Heart right ventricle (tissue), 16 donors: ENCODE measurements at regions not wholly inside any gene's neighbourhood (a gene's known extent, or its start where the extent isn't known, plus 50 kb on each side); places are given as distances from the start of the nearest gene placed in this dataset.

Experiments used
- ATAC-seq, 8 donors: fragments of 200-7000 bp; cut with Tn5 transposase; one replicate each; pipeline ENCODE4 v1.9.1; 2020; ENCODE audit warnings: mild to moderate bottlenecking in 8 of 8, moderate library complexity in 8 of 8, moderate number of reproducible peaks in 1 of 8
- DNase-seq, 2 donors: peaks; one replicate each; pipeline ENCODE4 v3.0.0-alpha.2; 2020
- H3K27ac ChIP-seq, 10 donors: fragments of 200-600 bp; sonication (generic) in 2 of 10; one replicate each; pipeline versions ENCODE4 v1.5.0 to v1.8.0; 2020 to 2022; ENCODE audit warnings: mild to moderate bottlenecking in 3 of 10
- H3K27me3 ChIP-seq, 7 donors: fragments of 200-600 bp; one replicate each; pipeline ENCODE4 v1.8.0; 2021 to 2022; ENCODE audit warnings: mild to moderate bottlenecking in 2 of 7
- H3K36me3 ChIP-seq, 9 donors: fragments of 200-600 bp; sonication (generic) in 1 of 9; one replicate each; pipeline versions ENCODE4 v1.5.0 to v1.8.0; 2020 to 2022; ENCODE audit warnings: mild to moderate bottlenecking in 2 of 9
- H3K4me1 ChIP-seq, 9 donors: fragments of 200-600 bp; sonication (generic) in 1 of 9; one replicate each; pipeline versions ENCODE4 v1.5.0 to v1.8.0; 2020 to 2022; ENCODE audit warnings: mild to moderate bottlenecking in 4 of 9
- H3K4me3 ChIP-seq, 10 donors: fragments of 200-600 bp; sonication (generic) in 2 of 10; one replicate each; pipeline versions ENCODE4 v1.5.0 to v1.8.0; 2020 to 2022; ENCODE audit warnings: mild to moderate bottlenecking in 7 of 10, moderate library complexity in 2 of 10
- H3K9me3 ChIP-seq, 11 donors: fragments of 200-600 bp in 10 of 11; sonication (generic) in 2 of 11; one replicate each; pipeline versions ENCODE4 v1.5.0 to v1.8.0; 2013 to 2022; ENCODE audit warnings: mild to moderate bottlenecking in 2 of 11, control low read depth in 1 of 11, moderate library complexity in 1 of 11
- WGBS, 2 donors: extraction: QIAGEN DNeasy Blood & Tissue Kit; methylation state at CpG; one replicate each; pipeline ENCODE4 v1.1.7; 2013; ENCODE audit warnings: inconsistent platforms in 1 of 2; 5-methylcytosine and 5-hydroxymethylcytosine counted together
- intact Hi-C, 10 donors: fragments of 100-400 bp; cut with DNase I; formaldehyde crosslinking; loops; one replicate each; pipeline versions ENCODE4 v1.11.1 to v1.14.2; 2022
- TF ChIP-seq, protein P1 (sequence below), 9 donors: fragments of 200-600 bp; sonication (generic) in 2 of 9; IDR thresholded peaks; one replicate each; pipeline versions ENCODE4 v1.5.0 to v1.8.0; 2021 to 2022; ENCODE audit warnings: antibody characterized with exemption in 9 of 9, mild to moderate bottlenecking in 5 of 9, moderate library complexity in 1 of 9
- donor health status: Arrhythmogenic right ventricular cardiomyopathy.
- donor health status: ischemic (EF 13 %, LVEDD 7.1; RV severe dilation, severe dysfunction).
- donor health status: healthy with polysubstance abuse.
- donor health status: DM: no; HTN: yes; CAD: no.
- donor health status: DM: no; HTN: no; CAD: no.
- donor health status: ischemic (EF 25% LVEDD 6.9; RV normal size, moderate dysfunction).
- donor health status: ischemic (EF 25% LVEDD 5.7; RV mildly dilated, moderate dysfunction).
- donor health status: healthy.
- donor health status: DM: yes; HTN: yes; CAD: no.
- donor health status: Ischemic cardiomyopathy.
- donor health status: ischemic (EF 35%, LVEDD 5.7; RV mildly dilated, moderate dysfunction).
- donor health status: nonischemic (EF 11% LVEDD 7.7; RV severe dilation, severe dysfunction).
- donor health status: DM: yes; HTN: yes; CAD: no.
- donor health status: PGD.
- donor health status: ischemic (EF 29% LVEDD 5.4; RV normal size, mild dysfunction).
- donor health status: nonischemic (EF 23%, LVEDD 6.1; RV moderate dilation, normal function).

DNA sequence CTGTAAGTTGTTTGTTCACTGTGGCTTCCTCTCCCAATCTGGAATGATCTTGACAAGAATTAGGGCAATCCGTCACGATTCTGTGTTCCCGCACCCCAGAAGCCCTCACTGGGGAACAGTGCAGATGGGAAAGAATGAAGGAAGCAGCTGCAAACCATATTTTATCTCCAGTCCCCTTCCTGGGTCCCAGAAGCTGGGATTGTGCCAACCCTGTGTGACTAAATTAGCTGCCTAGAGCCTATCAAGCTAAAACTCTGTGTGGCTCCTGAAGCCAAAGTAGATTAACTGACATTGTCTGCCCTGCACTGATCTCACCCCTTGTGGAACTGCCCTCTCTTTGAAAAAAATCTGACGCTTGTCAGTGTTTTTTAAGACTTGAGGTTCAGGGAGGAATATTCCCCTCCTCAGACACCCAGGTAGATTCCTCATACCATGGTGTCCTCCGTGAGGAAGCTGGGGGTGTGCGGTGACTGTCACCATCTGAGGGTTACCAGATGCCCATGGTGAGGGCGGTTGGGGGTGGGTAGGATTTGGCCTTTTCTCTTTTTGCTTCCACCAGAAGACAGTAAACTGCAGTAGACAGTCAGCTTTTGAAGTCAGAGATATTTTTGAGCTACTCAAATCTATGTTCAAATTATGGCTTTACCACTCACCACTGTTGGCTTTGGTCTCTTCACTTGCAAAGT lies 358.3 kb upstream of the TPM1 start:
- Histone ChIP-seq H3K9me3 (no peaks in the 10 kb centered on the region), H3K4me3 (no peak overlapping the region), H3K27me3 (no peaks in the 10 kb centered on the region), H3K4me1 (peaks cover 0 to 16% (median 4%) of the 10 kb centered on the region in 9 donors), H3K36me3 (peaks cover 0 to 28% (median 0%) of the 10 kb centered on the region in 9 donors), H3K27ac (peak overlapping the region in 8 of 10 donors; percentile 32 to 77 (median 52))
- TF ChIP-seq, protein P1, sequence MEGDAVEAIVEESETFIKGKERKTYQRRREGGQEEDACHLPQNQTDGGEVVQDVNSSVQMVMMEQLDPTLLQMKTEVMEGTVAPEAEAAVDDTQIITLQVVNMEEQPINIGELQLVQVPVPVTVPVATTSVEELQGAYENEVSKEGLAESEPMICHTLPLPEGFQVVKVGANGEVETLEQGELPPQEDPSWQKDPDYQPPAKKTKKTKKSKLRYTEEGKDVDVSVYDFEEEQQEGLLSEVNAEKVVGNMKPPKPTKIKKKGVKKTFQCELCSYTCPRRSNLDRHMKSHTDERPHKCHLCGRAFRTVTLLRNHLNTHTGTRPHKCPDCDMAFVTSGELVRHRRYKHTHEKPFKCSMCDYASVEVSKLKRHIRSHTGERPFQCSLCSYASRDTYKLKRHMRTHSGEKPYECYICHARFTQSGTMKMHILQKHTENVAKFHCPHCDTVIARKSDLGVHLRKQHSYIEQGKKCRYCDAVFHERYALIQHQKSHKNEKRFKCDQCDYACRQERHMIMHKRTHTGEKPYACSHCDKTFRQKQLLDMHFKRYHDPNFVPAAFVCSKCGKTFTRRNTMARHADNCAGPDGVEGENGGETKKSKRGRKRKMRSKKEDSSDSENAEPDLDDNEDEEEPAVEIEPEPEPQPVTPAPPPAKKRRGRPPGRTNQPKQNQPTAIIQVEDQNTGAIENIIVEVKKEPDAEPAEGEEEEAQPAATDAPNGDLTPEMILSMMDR (IDR thresholded peaks at IDR 0.05): no peak
- peak; percentile 62 to 95 (median 84) for ATAC-seq
- intact Hi-C loops: no loop called here
- DNase-seq: peak in 1 of 2 donors; percentile 61
- 36 to 55% methylated on average over 7 of the region's 7 CpGs for WGBS, 2 donors

DNA sequence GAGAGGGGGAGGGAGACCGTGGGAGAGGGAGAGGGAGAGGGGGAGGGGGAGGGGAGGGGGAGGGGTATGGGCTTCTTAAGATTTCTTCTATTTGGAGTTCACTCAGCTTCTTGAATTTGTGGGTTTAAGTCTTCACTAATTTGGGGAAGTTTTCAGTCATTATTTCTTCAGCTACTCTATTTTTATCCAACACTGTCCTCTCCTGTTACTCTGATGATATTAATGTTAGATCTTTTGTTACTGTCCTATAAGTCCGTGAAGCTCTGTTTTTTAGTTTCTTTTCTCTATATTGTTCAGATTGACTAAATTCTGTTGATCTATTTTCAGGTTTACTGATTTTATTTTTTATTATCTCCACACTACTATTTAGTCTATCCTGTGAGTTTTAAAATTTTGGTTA lies 351.5 kb upstream of the TPM1 start:
- peak in 1 of 8 donors; percentile 45 for ATAC-seq
- TF ChIP-seq, protein P1 (IDR thresholded peaks at IDR 0.05): peak in 7 of 9 donors; percentile 10 to 54 (median 30)
- intact Hi-C loops: loop anchor here in 1 of 10 donors (10.0 kb wide), 1 partner anchor 296 kb away; the partner anchor contains the start of gene TLN2
- H3K4me1 ChIP-seq: no peaks in the 10 kb centered on the region
- H3K27ac ChIP-seq: no peak overlapping the region
- H3K36me3 ChIP-seq: peaks cover 0 to 57% (median 13%) of the 10 kb centered on the region in 9 donors
- WGBS, 2 donors: 57 to 73% methylated on average over 2 of the region's 2 CpGs
- no peaks in the 10 kb centered on the region for H3K27me3 ChIP-seq
- no peak for DNase-seq
- no peak overlapping the region for H3K4me3 ChIP-seq
- H3K9me3 ChIP-seq: no peaks in the 10 kb centered on the region

- Histone ChIP-seq H3K4me1 (no peaks in the 10 kb centered on the region), H3K4me3 (no peak overlapping the region), H3K9me3 (no peaks in the 10 kb centered on the region), H3K36me3 (peaks cover 0 to 98% (median 26%) of the 10 kb centered on the region in 9 donors), H3K27ac (no peak overlapping the region), H3K27me3 (no peaks in the 10 kb centered on the region)
- ATAC-seq: no peak
- TF ChIP-seq, protein P1 (IDR thresholded peaks at IDR 0.05): no peak
- intact Hi-C loops: loop anchor here in 2 of 10 donors (5.0 to 10.0 kb wide), 2 partner anchors 303 to 305 kb away; partner anchors contain the start of gene TLN2 (in 2 of the 2)
- no peak for DNase-seq
- 93 to 95% methylated on average over 23 of the region's 23 CpGs for WGBS, 2 donors
These were observed 344.9 kb upstream of the TPM1 start for GRCh38 chr15:62697636-62698035.

DNA sequence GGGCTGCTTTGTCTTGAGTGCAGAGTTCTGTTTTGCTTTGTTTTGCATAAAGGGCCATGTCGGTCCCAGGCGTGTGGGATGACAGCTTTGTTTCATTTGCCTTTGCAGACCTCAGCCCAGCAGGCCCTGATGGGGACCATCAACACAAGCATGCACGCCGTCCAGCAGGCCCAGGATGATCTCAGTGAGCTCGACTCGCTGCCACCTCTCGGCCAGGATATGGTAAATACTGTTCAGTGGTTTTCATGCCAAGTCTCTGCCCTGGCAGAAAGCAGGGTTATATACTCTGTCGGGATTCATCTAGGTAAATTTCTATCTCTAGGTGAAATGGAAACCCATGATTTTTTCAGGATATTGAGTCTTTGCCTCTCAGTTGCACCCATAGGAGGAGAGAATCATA lies 343.9 kb upstream of the TPM1 start:
- DNase-seq (no peak), ATAC-seq (peak in 5 of 8 donors; percentile 40 to 70 (median 46))
- Histone ChIP-seq H3K36me3 (peaks cover 0 to 100% (median 27%) of the 10 kb centered on the region in 9 donors), H3K9me3 (no peaks in the 10 kb centered on the region), H3K4me3 (no peak overlapping the region), H3K27me3 (no peaks in the 10 kb centered on the region), H3K27ac (no peak overlapping the region), H3K4me1 (no peaks in the 10 kb centered on the region)
- WGBS, 2 donors: 57 to 69% methylated on average over 8 of the region's 8 CpGs
- TF ChIP-seq, protein P1 (IDR thresholded peaks at IDR 0.05): peak in 5 of 9 donors; percentile 7 to 16 (median 14)
- intact Hi-C loops: loop anchor here in 2 of 10 donors (5.0 to 10.0 kb wide), 2 partner anchors 304 to 306 kb away; partner anchors contain the start of gene TLN2 (in 2 of the 2)
